GM19395 (cell line): ENCODE measurements at regions not wholly inside any gene's neighbourhood (a gene's known extent, or its start where the extent isn't known, plus 50 kb on each side); places are given as distances from the start of the nearest gene placed in this dataset.
"Not testable (repeated sequence)": the region's sequence is repeated elsewhere in the genome, so short reads cannot be mapped to it uniquely, and the experiment has no call there.

ENCODE experiments used
- ATAC-seq: cut with Tn5 transposase; IDR thresholded peaks from one replicate; pipeline ENCODE4 v1.9.1; 2021; ENCODE audit warnings: mild to moderate bottlenecking, moderate library complexity; ENCODE audit not compliant: unreplicated experiment

DNA sequence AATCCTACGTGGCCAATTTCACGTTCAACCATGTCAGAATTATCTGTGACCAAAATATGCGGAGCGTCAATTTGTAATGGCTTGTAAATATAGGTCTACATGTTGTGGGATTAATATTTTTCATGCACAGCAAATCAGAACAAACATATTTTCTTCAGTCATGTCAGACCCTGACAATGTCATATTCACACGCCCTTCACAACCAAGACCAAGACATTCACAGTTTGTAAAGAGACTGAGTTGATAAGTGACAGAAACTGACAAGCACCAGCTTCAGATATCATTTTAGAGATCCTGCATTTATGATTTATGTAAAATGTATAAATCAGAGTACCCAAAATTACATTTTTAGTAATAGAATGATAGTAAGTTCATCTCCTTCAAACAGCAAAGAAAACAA, 57.3 kb upstream of the NOVA1 start:
- no peak for ATAC-seq

DNA sequence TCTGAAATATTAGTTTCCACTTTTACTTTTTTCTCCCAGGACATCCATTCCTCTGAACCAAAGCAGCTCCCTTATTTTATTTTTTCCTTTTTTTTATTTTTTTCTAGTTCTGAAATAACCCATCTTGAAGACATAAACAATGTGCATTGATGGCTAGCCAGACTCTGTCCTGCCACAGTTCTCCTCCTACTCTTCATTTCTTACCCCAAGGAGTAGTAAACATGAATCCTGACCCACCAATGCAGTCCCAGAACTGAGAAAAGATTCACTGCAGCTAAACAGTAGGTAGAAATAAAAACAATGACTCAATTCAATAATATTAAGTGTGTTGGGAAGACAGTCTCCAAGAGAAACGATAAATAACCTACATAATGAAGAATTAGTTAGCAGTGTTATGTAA, 65.7 kb upstream of the NOVA1 start:
- ATAC-seq: no peak

DNA sequence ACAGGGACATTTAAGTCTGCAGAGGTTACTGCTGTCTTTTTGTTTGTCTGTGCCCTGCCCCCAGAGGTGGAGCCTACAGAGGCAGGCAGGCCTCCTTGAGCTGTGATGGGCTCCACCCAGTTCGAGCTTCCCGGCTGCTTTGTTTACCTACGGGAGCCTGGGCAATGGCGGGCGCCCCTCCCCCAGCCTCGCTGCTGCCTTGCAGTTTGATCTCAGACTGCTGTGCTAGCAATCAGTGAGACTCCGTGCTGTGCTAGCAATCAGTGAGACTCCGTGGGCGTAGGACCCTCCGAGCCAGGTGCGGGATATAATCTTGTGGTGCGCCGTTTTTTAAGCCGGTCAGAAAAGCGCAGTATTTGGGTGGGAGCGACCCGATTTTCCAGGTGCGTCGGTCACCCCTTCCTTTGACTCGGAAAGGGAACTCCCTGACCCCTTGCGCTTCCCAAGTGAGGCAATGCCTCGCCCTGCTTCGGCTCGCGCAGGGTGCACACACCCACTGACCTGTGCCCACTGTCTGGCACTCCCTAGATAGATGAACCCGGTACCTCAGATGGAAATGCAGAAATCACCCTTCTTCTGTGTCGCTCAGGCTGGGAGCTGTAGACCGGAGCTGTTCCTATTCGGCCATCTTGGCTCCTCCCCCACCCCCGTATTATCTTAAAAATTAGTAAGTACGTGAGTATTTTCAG, 81.0 kb upstream of the NOVA1 start:
- not testable (repeated sequence) for ATAC-seq

DNA sequence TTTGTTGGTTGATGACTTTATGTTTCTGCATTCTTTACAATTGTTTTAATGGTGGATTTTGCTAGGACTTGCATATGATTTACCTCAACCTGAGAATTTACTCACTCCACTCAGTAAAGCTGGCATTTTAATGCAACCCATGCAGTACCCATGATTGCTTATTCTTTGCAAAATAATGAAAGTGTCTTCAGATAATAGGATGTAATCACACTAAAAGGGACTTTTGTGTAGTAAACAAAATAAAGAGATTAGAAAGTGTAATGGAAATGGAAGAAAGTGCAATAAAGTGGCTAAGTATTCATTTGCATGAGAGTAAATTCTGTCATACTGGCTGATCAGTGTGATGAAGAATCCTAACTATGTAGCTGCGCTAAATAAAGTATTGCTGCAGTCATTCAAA, 87.6 kb upstream of the NOVA1 start:
- ATAC-seq: no peak

DNA sequence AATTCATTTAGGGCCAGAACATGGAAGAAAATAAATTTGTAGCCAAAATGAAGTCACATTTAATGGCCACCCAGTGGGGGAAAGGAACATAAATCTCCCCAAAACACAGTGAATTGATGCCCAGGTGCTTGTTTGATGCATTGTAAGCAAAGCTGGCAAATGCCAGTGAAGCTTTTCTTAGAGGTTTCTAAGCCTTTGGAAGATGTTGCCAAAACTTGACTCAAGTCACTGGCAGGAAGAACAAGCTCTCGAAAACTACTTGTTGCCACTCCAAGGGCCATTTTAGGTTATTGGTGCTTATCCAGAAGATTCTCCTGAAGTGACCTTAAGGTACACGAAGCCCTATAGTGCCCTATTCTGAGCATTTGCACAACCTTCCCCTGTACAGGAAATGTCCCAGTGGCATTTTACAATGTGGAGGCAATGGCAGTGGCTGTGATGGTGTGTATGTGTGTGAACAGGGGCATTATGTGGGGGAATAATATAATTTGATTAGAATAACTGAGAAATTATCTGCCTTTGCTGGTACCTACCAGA, 89.5 kb upstream of the NOVA1 start:
- ATAC-seq: no peak

DNA sequence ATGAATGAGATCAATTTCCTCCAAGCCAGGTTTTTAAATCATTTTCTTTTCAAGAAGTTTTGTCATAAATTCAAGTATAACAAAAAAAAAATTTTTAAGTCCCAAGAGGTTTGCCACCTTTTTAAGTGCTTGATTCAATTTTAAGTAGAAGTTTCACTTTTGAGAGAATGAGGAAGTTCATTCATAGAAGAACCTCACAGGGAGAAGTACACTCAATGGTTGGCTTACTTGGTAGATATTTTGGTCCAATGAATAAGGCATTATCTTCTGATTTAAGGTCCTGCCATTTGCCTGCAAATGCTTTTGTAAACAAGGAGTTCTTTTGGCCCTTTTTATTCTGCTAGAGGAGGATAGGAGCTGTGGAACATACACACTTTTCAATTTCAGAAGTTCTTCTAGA, 96.7 kb upstream of the NOVA1 start:
- ATAC-seq: no peak

DNA sequence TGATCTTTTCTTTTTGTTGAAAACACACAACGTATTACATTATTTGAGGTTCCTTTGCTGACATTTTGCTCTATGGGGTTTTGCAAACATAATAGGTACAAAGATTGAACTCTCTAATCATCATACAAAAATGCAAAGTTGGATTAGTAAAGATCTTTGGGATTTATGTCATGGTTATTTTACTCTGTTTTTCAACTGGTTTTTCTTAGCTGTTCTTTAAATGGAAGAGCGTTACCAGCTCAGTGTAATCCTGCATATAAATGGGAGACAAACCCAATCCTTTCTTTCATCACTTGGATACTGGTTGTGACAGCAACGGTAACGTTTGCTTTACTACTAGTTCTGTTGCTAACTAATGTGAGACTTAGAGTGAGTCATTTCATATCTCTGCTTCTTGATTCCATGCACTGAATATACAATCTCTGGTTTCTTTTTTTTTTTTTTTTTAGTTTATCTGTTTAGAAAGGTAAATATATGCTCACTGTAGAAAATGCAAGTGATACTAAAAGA, 104.9 kb upstream of the NOVA1 start:
- ATAC-seq: no peak

DNA sequence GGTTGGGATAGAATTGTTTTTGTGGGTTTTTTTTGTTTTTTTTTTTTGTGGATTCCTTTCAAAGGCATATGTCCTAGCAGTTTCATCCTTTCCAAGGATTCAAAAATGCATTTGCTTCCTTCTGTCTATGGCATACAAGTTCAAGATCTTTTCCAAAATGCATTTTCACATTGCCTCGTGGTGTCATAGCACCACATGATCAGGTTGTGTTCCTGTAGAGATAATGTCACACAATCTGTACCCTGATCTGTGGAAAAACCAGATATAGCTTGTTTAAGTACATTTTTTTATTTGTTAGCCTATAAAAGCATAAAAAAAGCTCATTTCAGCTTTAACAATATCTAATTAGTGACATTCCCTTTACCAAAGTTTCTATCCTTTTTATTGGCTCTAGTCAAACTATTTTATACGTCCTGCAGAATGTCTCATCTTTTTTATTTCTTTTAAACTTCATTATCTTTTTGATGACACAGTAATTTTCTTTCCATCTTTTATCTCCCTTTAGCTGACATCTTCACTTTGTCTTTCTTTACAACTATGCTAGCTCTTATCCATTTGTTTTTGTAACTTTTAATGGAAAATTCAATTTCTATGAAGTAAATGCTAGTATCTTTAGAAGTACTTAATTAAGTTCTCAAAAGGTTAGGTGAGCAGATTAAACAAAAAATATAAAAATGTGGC, 106.0 kb upstream of the NOVA1 start:
- no peak for ATAC-seq

DNA sequence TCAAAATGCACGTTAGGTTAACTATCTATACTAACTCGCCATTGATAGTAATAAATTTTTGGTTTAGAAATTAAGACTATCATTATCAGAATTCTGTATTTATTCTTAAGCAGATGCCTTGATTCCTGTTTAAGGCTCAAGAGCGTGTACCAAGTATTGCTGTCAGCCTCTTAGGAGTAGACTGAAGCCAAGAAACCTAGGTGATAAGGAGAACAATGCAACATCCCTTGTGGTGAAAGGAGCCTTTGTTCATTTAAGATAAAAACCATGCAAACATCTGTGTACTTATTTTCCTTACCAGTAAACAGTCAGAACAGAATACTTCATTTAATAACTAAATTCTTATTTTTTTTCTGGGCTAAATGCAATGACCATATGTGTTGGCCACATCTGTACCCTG, 109.4 kb upstream of the NOVA1 start:
- no peak for ATAC-seq

DNA sequence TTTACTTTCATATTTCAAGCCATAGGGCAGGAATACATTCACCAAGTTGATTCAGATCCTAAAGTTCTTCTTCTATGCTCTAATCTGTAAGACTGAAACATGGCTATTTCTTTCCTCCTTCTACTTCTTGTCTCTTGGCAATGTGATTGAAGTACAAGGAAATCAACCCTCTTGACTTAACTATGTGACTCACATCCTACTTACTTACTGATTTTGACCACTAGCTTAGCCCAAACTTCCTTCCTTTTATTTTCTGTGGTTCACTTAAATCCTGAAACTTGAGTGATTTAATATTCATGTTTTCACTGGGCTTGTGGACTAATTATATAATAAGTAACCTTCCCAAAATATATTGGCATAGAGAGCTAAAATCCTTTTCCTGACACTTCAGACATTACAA, 111.2 kb upstream of the NOVA1 start:
- no peak for ATAC-seq

DNA sequence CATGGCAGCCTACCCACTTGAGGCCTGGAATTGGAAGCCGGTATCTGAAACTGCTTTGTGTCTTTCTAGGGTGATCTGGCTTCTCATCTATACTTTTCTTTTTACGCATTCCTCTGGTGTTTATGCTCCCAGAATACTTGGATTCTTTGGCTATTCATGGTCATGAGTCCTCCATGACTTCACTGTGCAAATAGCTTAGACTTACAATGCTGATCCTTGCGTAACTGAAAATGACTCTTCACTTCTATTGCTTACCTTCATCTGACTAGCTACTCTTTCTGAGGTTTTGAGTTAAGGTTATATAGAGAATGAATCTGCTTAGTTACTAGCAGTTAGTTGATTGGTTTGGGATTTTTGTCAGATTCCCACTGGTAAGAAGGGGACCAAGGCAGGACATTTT, 121.7 kb upstream of the NOVA1 start:
- ATAC-seq: no peak

DNA sequence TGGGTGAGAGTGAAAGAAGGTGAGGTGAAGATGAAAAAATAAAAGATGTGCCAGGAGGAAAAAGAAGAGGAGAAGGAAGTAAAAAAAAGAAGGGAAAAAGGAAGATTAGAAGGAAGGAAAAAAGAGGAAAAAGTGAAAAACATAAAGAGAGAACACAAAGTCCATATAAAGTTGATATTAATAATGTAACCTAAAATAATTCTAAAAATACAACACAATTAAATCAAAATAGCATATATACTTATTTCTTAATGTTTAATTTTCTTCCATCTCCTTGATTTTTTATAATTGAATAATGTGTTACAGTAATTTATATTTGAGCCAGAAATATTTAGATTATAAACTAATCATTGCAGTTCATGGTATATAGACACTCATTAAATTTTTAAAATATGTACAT, 124.4 kb upstream of the NOVA1 start:
- ATAC-seq: no peak

DNA sequence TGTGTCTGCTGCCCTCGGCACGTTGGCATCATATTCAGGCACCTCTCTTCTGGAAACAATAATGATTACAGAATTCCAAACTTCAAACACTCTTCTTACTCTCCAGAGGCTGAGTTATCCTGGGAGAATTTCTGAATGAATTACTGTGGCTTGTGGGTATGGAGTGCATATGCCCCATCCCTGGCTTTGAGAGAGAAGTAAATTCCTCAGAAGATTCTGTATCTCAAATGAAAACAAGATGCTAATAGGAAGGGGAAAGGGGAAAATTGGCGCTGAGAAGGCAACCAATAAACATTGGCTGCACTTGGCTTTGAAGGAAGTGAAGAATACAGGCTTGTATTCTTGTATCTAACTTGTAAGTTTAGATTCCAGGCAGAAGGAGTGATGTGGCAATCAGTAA, 132.0 kb upstream of the NOVA1 start:
- no peak for ATAC-seq

DNA sequence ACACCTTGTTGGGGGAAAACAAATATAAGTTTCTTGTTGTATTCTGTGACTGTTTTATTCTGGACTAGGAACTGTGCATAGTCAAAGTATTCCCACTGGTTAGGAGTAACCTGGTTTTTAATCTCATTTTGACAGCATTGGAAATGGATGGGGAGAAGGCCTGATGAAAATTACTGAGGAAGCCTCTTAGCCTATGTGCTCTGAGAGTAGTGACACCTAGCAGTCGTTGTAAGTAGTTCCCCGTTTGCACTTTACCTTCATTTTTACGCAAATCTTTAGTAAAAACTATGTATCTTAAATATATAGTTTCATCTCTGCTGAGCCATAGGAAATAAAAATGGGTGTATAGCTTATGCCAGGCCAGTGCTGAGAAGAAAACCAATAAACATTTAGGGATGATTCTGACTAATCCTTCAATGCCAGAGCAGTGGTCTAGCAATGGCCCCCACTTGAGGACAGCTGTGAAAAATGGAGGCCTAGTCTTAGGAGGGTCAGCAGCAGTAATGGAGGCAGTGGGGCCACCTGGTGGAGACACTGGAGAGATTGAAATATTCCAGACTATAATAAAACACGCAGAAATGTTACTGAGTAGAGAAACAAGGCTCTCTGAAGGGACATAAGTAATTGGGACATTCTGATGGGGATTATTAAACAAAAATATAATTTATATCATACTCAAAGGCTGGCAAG, 133.2 kb upstream of the NOVA1 start:
- ATAC-seq: no peak

DNA sequence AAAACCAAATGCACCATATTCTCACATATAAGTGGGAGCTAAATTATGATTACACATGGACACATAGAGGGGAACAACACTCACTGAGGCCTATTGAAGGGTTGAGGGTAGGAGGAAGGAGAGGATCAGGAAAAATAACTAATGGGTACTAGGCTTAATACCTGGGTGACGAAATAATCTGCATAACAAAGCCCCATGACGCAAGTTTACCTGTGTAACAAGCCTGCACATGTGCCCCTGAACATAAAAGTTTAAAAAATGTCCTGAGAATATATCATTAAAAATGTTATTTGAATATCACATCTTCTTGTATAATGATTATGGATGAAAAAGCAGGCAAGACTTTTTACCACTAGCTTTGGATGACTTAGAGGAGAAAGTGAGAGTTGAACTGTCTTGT, 138.0 kb upstream of the NOVA1 start:
- no peak for ATAC-seq

DNA sequence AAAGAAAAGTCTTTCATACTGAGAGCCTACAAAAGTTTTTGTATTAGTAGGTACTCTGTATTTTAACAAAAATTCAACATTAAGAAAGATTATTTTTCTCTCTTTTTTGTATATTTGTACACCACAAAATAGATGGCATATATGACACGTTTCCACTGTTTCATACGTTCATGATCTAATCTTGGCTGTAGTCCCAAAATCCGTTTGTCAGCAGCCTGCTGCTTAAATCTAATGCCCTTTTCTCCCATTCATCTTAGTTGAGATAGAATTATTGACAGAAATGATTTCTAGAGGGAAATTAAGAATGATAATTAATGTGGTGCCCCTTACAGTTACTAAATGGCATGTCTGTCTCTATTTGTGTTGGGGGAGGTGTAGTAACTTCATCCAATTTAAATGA, 140.7 kb upstream of the NOVA1 start:
- no peak for ATAC-seq

DNA sequence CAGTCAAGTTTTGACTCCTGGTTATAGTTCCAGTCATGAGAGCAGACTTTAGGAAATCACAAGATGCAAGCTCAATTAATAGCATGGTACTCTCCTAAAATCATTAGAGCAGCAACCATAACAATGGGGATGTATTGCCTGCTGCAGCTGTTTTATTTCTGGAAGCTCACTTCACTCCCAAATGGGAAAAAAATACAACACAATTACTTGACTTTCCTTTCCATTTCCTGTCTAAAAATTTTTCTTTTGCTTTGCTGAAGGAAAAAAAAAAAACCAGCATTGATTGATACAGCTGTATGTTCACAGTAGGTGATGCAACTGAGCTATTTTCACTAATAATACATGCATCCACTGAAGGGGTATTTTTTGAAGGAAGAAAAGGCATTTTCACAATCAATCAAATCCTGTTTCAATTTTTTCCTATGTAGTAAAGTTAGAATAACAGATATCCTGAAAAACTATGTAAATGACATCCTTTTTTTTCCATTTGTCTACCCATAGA, 143.9 kb upstream of the NOVA1 start:
- no peak for ATAC-seq

DNA sequence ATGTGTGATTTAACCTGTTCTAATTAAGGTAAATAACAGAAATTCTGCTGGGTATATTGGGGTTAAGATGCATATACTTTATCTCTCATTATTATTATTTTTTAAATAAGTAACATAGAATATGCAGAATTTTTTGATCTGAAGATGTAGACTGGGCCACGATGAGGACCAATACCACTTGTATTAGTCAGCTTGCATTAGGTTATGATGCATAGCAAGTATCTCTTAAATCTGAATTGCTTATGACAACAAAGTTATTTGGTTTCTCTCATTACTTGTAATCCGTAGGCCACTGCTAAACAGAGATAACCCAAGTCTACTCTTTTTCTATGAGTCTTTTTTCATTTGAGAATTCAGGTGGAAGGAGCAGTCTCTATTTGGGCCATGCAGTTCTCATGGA, 145.5 kb upstream of the NOVA1 start:
- ATAC-seq: no peak

DNA sequence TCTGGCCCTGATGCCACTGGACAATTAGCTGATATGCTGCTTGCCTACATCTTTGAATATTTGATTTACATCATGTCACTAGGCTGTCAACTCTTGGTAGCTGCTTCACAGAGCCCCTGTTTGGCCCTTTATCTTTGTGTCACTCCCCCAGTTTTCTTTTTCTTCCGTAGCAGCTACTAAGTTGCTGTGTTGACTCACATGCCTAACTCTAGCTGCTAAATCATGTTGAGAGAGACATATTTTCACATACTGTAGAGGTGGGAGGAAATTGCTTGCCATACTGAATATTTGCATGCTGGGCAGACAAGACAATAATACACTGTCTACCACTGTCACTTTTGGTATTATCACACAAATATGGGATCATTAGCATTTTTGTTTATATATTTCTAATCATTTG, 147.1 kb upstream of the NOVA1 start:
- no peak for ATAC-seq

DNA sequence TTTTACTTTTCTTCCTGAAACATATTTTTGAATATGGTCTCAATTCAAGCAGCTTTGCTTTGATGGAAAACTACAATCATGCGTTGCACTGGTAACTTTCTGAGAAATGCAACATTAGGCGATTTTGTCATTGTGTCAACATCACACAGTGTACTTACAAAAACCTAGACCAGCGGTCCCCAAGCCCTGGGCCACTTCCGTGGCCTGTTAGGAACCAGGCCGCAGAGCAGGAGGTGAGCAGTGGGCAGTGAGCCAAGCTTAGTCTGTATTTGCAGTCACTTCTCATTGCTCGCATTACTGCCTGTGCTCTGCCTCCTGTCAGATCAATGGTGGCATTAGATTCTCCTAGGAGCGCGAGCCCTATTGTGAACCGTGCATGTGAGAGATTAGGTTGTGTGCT, 163.7 kb upstream of the NOVA1 start:
- ATAC-seq: no peak

DNA sequence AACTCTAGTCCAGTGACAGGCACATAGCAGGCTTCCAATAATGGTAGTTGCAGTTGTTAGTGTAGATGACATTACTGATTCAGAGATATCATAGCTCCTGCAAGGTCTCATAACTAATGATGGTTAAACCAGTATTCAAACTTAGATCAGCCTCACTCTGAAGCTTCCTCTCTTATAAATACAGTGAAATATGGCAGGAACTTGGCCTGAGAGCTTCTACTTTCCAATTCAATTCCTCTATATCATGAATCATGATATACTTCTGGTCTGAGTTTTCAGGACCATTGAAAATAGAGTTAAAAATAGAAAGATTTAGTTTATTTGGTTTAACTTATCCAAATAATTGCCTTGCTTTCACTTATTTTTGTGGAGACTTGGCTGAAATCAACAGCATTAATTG, 167.5 kb upstream of the NOVA1 start:
- no peak for ATAC-seq
